ENCODE measurements at regions not wholly inside any gene's neighbourhood (a gene's known extent, or its start where the extent isn't known, plus 50 kb on each side); places are given as distances from the start of the nearest gene placed in this dataset.

- intact Hi-C loops (cut with DNase I) = no loop called here
- Histone ChIP-seq H3K36me3 (no peaks in the 10 kb centered on the region), H3K4me3 (no peak overlapping the region), H3K4me1 (no peaks in the 10 kb centered on the region), H3K27me3 (no peaks in the 10 kb centered on the region), H3K27ac (no peak overlapping the region), H3K9me3 (no peaks in the 10 kb centered on the region)
- DNase-seq (no peak), ATAC-seq (no peak)
- TF ChIP-seq, protein P1, sequence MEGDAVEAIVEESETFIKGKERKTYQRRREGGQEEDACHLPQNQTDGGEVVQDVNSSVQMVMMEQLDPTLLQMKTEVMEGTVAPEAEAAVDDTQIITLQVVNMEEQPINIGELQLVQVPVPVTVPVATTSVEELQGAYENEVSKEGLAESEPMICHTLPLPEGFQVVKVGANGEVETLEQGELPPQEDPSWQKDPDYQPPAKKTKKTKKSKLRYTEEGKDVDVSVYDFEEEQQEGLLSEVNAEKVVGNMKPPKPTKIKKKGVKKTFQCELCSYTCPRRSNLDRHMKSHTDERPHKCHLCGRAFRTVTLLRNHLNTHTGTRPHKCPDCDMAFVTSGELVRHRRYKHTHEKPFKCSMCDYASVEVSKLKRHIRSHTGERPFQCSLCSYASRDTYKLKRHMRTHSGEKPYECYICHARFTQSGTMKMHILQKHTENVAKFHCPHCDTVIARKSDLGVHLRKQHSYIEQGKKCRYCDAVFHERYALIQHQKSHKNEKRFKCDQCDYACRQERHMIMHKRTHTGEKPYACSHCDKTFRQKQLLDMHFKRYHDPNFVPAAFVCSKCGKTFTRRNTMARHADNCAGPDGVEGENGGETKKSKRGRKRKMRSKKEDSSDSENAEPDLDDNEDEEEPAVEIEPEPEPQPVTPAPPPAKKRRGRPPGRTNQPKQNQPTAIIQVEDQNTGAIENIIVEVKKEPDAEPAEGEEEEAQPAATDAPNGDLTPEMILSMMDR (IDR thresholded peaks at IDR 0.05) = no peak
These were observed 354.8 kb upstream of the TMEM132C start for GRCh38 chr12:127912035-127912665.

DNA sequence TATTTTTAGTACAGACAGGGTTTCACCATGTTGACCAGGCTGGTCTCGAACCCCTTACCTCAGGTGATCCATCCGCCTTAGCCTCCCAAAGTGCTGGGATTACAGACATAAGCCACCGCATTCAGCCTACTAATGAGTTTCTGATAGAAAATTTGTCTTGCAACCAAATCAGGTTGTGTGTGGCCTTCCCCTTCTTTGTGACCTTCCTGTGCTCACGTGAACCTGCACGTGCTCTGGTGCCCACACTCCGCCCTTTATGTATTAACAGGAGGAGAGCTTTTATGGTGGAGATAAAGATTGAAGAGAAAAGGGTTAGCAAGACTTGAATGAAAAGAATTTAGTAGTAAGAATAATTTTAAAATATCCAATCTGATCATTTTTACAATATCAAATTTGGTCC is 343.5 kb upstream of the TMEM132C start:
- TF ChIP-seq, protein P1 (IDR thresholded peaks at IDR 0.05) = no peak
- DNase-seq (no peak), ATAC-seq (no peak)
- H3K4me1 ChIP-seq = no peaks in the 10 kb centered on the region
- intact Hi-C loops (cut with DNase I) = no loop called here
- H3K27me3 ChIP-seq = no peaks in the 10 kb centered on the region
- no peaks in the 10 kb centered on the region for H3K36me3 ChIP-seq
- no peak overlapping the region for H3K4me3 ChIP-seq
- no peak overlapping the region for H3K27ac ChIP-seq
- H3K9me3 ChIP-seq = no peaks in the 10 kb centered on the region

- intact Hi-C loops (cut with DNase I) = no loop called here
- DNase-seq = no peak
These were observed 341.0 kb upstream of the TMEM132C start for GRCh38 chr12:127925971-127926370.

DNA sequence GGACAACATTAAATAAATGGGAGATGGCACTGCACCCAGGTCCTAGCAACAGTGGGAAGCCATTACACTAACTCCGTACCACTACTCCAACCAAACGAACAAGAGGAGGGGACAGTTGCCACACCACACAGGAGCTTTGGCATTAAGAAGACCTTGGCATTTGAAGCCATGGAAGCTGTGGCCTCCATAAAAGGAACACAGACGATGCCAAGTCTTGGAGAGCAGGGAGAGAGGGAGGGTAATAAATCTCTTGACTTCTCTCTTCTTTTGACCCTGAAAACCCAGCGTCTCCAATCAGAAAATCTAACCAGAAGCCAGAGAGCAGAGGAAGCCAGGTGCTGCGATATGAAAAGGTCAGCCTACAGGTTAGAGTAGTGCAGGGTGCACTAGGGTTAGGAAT is 338.8 kb upstream of the TMEM132C start:
- no peaks in the 10 kb centered on the region for H3K9me3 ChIP-seq
- H3K27me3 ChIP-seq = no peaks in the 10 kb centered on the region
- intact Hi-C loops (cut with DNase I) = no loop called here
- H3K36me3 ChIP-seq = no peaks in the 10 kb centered on the region
- no peak for ATAC-seq
- H3K4me3 ChIP-seq = no peak overlapping the region
- TF ChIP-seq, protein P1 (IDR thresholded peaks at IDR 0.05) = no peak
- H3K27ac ChIP-seq = no peak overlapping the region
- no peaks in the 10 kb centered on the region for H3K4me1 ChIP-seq
- no peak for DNase-seq

More at GRCh38 chr12:127925971-127926370, 341.0 kb upstream of the TMEM132C start:
- Histone ChIP-seq H3K27me3 (no peaks in the 10 kb centered on the region), H3K36me3 (no peaks in the 10 kb centered on the region), H3K4me3 (no peak overlapping the region), H3K27ac (no peak overlapping the region), H3K9me3 (no peaks in the 10 kb centered on the region), H3K4me1 (no peaks in the 10 kb centered on the region)
- peak; percentile 24 for ATAC-seq
- TF ChIP-seq, protein P1 (IDR thresholded peaks at IDR 0.05) = peak; percentile 23

- TF ChIP-seq, protein P1 (IDR thresholded peaks at IDR 0.05) = no peak
- H3K9me3 ChIP-seq = no peaks in the 10 kb centered on the region
- H3K4me1 ChIP-seq = no peaks in the 10 kb centered on the region
- intact Hi-C loops (cut with DNase I) = no loop called here
- H3K36me3 ChIP-seq = no peaks in the 10 kb centered on the region
- no peaks in the 10 kb centered on the region for H3K27me3 ChIP-seq
- no peak overlapping the region for H3K27ac ChIP-seq
- ATAC-seq (no peak), DNase-seq (no peak)
- no peak overlapping the region for H3K4me3 ChIP-seq
These were observed 338.1 kb upstream of the TMEM132C start for GRCh38 chr12:127928615-127929571.

Data from upper lobe of right lung (tissue), 1 donor.